ENCODE measurements at regions not wholly inside any gene's neighbourhood (a gene's known extent, or its start where the extent isn't known, plus 50 kb on each side); places are given as distances from the start of the nearest gene placed in this dataset.

- Histone ChIP-seq H3K4me3 (ENCODE audit: low read length in 2 of 2) (no peak overlapping the region), H3K4me1 (ENCODE audit: control insufficient read depth, insufficient read depth, low read length) (no peaks in the 10 kb centered on the region), H3K27ac (ENCODE audit: low read length) (no peak overlapping the region), H3K9me3 (ENCODE audit: control insufficient read depth in 2 of 2, low read length in 2 of 2) (no peaks in the 10 kb centered on the region), H3K9ac (ENCODE audit: low read length in 2 of 2) (no peak overlapping the region), H3K36me3 (ENCODE audit: control insufficient read depth in 2 of 2, insufficient read depth in 2 of 2, low read length in 2 of 2) (no peaks in the 10 kb centered on the region), H3K27me3 (ENCODE audit: control insufficient read depth in 1 of 2, insufficient read depth in 2 of 2, low read length in 2 of 2) (no peaks in the 10 kb centered on the region)
Observed at GRCh38 chr21:35144978-35145377, 95.9 kb upstream of the RUNX1 start.

- Histone ChIP-seq H3K36me3 (ENCODE audit: control insufficient read depth in 2 of 2, insufficient read depth in 2 of 2, low read length in 2 of 2) (no peaks in the 10 kb centered on the region), H3K4me1 (ENCODE audit: control insufficient read depth, insufficient read depth, low read length) (no peaks in the 10 kb centered on the region), H3K27me3 (ENCODE audit: control insufficient read depth in 1 of 2, insufficient read depth in 2 of 2, low read length in 2 of 2) (no peaks in the 10 kb centered on the region), H3K4me3 (ENCODE audit: low read length in 2 of 2) (no peak overlapping the region), H3K9ac (ENCODE audit: low read length in 2 of 2) (no peak overlapping the region), H3K9me3 (ENCODE audit: control insufficient read depth in 2 of 2, low read length in 2 of 2) (no peaks in the 10 kb centered on the region), H3K27ac (ENCODE audit: low read length) (no peak overlapping the region)
Observed at GRCh38 chr21:35142036-35142815, 93.1 kb upstream of the RUNX1 start.

- Histone ChIP-seq H3K36me3 (ENCODE audit: control insufficient read depth in 2 of 2, insufficient read depth in 2 of 2, low read length in 2 of 2) (no peaks in the 10 kb centered on the region), H3K9me3 (ENCODE audit: control insufficient read depth in 2 of 2, low read length in 2 of 2) (no peaks in the 10 kb centered on the region), H3K9ac (ENCODE audit: low read length in 2 of 2) (no peak overlapping the region), H3K4me3 (ENCODE audit: low read length in 2 of 2) (no peak overlapping the region), H3K4me1 (ENCODE audit: control insufficient read depth, insufficient read depth, low read length) (no peaks in the 10 kb centered on the region), H3K27ac (ENCODE audit: low read length) (no peak overlapping the region), H3K27me3 (ENCODE audit: control insufficient read depth in 1 of 2, insufficient read depth in 2 of 2, low read length in 2 of 2) (no peaks in the 10 kb centered on the region)
Observed at GRCh38 chr21:35139382-35139715, 90.2 kb upstream of the RUNX1 start.

- H3K9ac ChIP-seq (ENCODE audit: low read length in 2 of 2), result no peak overlapping the region
- no peaks in the 10 kb centered on the region for H3K4me1 ChIP-seq (ENCODE audit: control insufficient read depth, insufficient read depth, low read length)
- H3K27ac ChIP-seq (ENCODE audit: low read length), result no peak overlapping the region
- H3K36me3 ChIP-seq (ENCODE audit: control insufficient read depth in 2 of 2, insufficient read depth in 2 of 2, low read length in 2 of 2), result no peaks in the 10 kb centered on the region
- no peak overlapping the region for H3K4me3 ChIP-seq (ENCODE audit: low read length in 2 of 2)
- no peaks in the 10 kb centered on the region for H3K9me3 ChIP-seq (ENCODE audit: control insufficient read depth in 2 of 2, low read length in 2 of 2)
- no peaks in the 10 kb centered on the region for H3K27me3 ChIP-seq (ENCODE audit: control insufficient read depth in 1 of 2, insufficient read depth in 2 of 2, low read length in 2 of 2)
Observed at GRCh38 chr21:35138665-35139381, 89.7 kb upstream of the RUNX1 start.

GRCh38 chr21:35136586-35137219 lies 87.6 kb upstream of the RUNX1 start:
- Histone ChIP-seq H3K4me1 (ENCODE audit: control insufficient read depth, insufficient read depth, low read length) (no peaks in the 10 kb centered on the region), H3K27ac (ENCODE audit: low read length) (no peak overlapping the region), H3K27me3 (ENCODE audit: control insufficient read depth in 1 of 2, insufficient read depth in 2 of 2, low read length in 2 of 2) (no peaks in the 10 kb centered on the region), H3K9ac (ENCODE audit: low read length in 2 of 2) (no peak overlapping the region), H3K9me3 (ENCODE audit: control insufficient read depth in 2 of 2, low read length in 2 of 2) (no peaks in the 10 kb centered on the region), H3K36me3 (ENCODE audit: control insufficient read depth in 2 of 2, insufficient read depth in 2 of 2, low read length in 2 of 2) (no peaks in the 10 kb centered on the region), H3K4me3 (ENCODE audit: low read length in 2 of 2) (no peak overlapping the region)

GRCh38 chr21:35136106-35136505 lies 87.0 kb upstream of the RUNX1 start:
- no peak overlapping the region for H3K27ac ChIP-seq (ENCODE audit: low read length)
- no peak overlapping the region for H3K9ac ChIP-seq (ENCODE audit: low read length in 2 of 2)
- no peak overlapping the region for H3K4me3 ChIP-seq (ENCODE audit: low read length in 2 of 2)
- no peaks in the 10 kb centered on the region for H3K36me3 ChIP-seq (ENCODE audit: control insufficient read depth in 2 of 2, insufficient read depth in 2 of 2, low read length in 2 of 2)
- no peaks in the 10 kb centered on the region for H3K4me1 ChIP-seq (ENCODE audit: control insufficient read depth, insufficient read depth, low read length)
- no peaks in the 10 kb centered on the region for H3K9me3 ChIP-seq (ENCODE audit: control insufficient read depth in 2 of 2, low read length in 2 of 2)
- peaks cover 0 to 2% of the 10 kb centered on the region in 2 donors for H3K27me3 ChIP-seq (ENCODE audit: control insufficient read depth in 1 of 2, insufficient read depth in 2 of 2, low read length in 2 of 2)

- H3K9ac ChIP-seq (ENCODE audit: low read length in 2 of 2), result no peak overlapping the region
Observed at GRCh38 chr21:35135481-35135880, 86.4 kb upstream of the RUNX1 start.

GRCh38 chr21:35134309-35134708 lies 85.2 kb upstream of the RUNX1 start:
- no peak overlapping the region for H3K4me3 ChIP-seq (ENCODE audit: low read length in 2 of 2)
- H3K36me3 ChIP-seq (ENCODE audit: control insufficient read depth in 2 of 2, insufficient read depth in 2 of 2, low read length in 2 of 2), result no peaks in the 10 kb centered on the region
- no peak overlapping the region for H3K9ac ChIP-seq (ENCODE audit: low read length in 2 of 2)
- H3K27ac ChIP-seq (ENCODE audit: low read length), result no peak overlapping the region
- peaks cover 0 to 2% of the 10 kb centered on the region in 2 donors for H3K27me3 ChIP-seq (ENCODE audit: control insufficient read depth in 1 of 2, insufficient read depth in 2 of 2, low read length in 2 of 2)
- H3K4me1 ChIP-seq (ENCODE audit: control insufficient read depth, insufficient read depth, low read length), result no peaks in the 10 kb centered on the region
- H3K9me3 ChIP-seq (ENCODE audit: control insufficient read depth in 2 of 2, low read length in 2 of 2), result no peaks in the 10 kb centered on the region

More at GRCh38 chr21:35135481-35135880, 86.4 kb upstream of the RUNX1 start:
- Histone ChIP-seq H3K27me3 (ENCODE audit: control insufficient read depth in 1 of 2, insufficient read depth in 2 of 2, low read length in 2 of 2) (peaks cover 0 to 2% of the 10 kb centered on the region in 2 donors), H3K4me3 (ENCODE audit: low read length in 2 of 2) (no peak overlapping the region), H3K36me3 (ENCODE audit: control insufficient read depth in 2 of 2, insufficient read depth in 2 of 2, low read length in 2 of 2) (no peaks in the 10 kb centered on the region), H3K27ac (ENCODE audit: low read length) (no peak overlapping the region), H3K9me3 (ENCODE audit: control insufficient read depth in 2 of 2, low read length in 2 of 2) (no peaks in the 10 kb centered on the region), H3K4me1 (ENCODE audit: control insufficient read depth, insufficient read depth, low read length) (no peaks in the 10 kb centered on the region)

- no peak overlapping the region for H3K9ac ChIP-seq (ENCODE audit: low read length in 2 of 2)
- H3K9me3 ChIP-seq (ENCODE audit: control insufficient read depth in 2 of 2, low read length in 2 of 2), result no peaks in the 10 kb centered on the region
- H3K27ac ChIP-seq (ENCODE audit: low read length), result no peak overlapping the region
- H3K36me3 ChIP-seq (ENCODE audit: control insufficient read depth in 2 of 2, insufficient read depth in 2 of 2, low read length in 2 of 2), result no peaks in the 10 kb centered on the region
- no peak overlapping the region for H3K4me3 ChIP-seq (ENCODE audit: low read length in 2 of 2)
- no peaks in the 10 kb centered on the region for H3K4me1 ChIP-seq (ENCODE audit: control insufficient read depth, insufficient read depth, low read length)
- H3K27me3 ChIP-seq (ENCODE audit: control insufficient read depth in 1 of 2, insufficient read depth in 2 of 2, low read length in 2 of 2), result peaks cover 0 to 2% of the 10 kb centered on the region in 2 donors
Observed at GRCh38 chr21:35128536-35128935, 79.4 kb upstream of the RUNX1 start.

- Histone ChIP-seq H3K4me1 (ENCODE audit: control insufficient read depth, insufficient read depth, low read length) (no peaks in the 10 kb centered on the region), H3K27ac (ENCODE audit: low read length) (no peak overlapping the region), H3K9ac (ENCODE audit: low read length in 2 of 2) (no peak overlapping the region), H3K27me3 (ENCODE audit: control insufficient read depth in 1 of 2, insufficient read depth in 2 of 2, low read length in 2 of 2) (peaks cover 0 to 2% of the 10 kb centered on the region in 2 donors), H3K36me3 (ENCODE audit: control insufficient read depth in 2 of 2, insufficient read depth in 2 of 2, low read length in 2 of 2) (no peaks in the 10 kb centered on the region), H3K9me3 (ENCODE audit: control insufficient read depth in 2 of 2, low read length in 2 of 2) (no peaks in the 10 kb centered on the region), H3K4me3 (ENCODE audit: low read length in 2 of 2) (no peak overlapping the region)
Observed at GRCh38 chr21:35127851-35128250, 78.7 kb upstream of the RUNX1 start.
